ENCODE measurements at regions not wholly inside any gene's neighbourhood (a gene's known extent, or its start where the extent isn't known, plus 50 kb on each side); places are given as distances from the start of the nearest gene placed in this dataset.

DNA sequence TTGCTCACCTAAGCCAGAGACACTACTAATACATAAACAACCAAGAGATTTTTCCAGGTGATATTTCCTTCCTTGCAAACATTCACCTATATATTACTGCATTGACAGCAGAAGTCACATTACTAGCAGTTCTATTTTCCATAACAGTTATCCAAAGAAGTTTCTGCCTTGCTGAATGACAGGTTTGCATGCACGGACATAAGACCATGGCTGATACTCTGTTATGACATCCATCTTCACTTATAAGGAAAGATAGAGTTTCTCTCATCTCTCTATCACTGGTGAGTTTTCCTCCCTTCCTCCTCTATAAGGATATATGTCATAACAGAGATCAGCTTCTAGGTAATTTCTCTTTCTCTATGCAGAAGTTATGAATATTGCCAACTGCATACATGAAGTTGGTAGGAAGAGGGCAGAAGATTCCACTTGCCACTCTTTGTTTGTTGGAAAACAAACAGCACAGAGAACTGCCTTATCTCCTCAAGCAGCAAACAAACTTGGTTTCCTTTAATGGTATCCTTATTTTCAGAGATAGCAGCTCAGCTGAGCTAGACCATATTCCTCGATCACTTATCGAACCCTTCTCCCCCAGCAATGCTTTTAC, 557.0 kb downstream of the VRK1 start:
- no peak for DNase-seq (ENCODE audit: low read depth)
- TF ChIP-seq, protein P1, sequence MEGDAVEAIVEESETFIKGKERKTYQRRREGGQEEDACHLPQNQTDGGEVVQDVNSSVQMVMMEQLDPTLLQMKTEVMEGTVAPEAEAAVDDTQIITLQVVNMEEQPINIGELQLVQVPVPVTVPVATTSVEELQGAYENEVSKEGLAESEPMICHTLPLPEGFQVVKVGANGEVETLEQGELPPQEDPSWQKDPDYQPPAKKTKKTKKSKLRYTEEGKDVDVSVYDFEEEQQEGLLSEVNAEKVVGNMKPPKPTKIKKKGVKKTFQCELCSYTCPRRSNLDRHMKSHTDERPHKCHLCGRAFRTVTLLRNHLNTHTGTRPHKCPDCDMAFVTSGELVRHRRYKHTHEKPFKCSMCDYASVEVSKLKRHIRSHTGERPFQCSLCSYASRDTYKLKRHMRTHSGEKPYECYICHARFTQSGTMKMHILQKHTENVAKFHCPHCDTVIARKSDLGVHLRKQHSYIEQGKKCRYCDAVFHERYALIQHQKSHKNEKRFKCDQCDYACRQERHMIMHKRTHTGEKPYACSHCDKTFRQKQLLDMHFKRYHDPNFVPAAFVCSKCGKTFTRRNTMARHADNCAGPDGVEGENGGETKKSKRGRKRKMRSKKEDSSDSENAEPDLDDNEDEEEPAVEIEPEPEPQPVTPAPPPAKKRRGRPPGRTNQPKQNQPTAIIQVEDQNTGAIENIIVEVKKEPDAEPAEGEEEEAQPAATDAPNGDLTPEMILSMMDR (conservative IDR thresholded peaks at IDR 0.05; ENCODE audit: control insufficient read depth, insufficient read depth, low read depth, low read length) = no peak
- no peak overlapping the region for H3K4me3 ChIP-seq (ENCODE audit: control insufficient read depth, low read depth, low read length)

DNA sequence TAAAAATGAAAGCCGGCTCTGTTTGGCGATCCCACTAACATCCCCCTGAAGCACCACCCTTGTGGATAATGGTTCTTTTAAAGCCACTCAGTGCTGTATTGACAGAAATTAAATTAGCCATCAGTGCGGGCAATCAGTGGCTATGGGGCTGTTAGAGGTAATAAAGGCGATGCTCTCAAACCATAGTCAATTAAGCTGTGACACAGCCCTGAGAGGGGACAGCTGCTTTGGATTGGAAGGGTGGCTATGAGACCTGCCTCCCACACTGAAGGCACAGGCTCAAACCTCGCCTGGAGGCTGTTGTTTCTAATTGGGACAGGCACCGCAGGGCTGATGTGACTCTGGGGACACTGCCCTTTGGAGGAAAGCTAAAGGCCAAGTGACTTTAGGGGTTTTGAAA, 562.2 kb downstream of the VRK1 start:
- TF ChIP-seq, protein P1 (conservative IDR thresholded peaks at IDR 0.05; ENCODE audit: control insufficient read depth, insufficient read depth, low read depth, low read length) = no peak
- DNase-seq (ENCODE audit: low read depth) = no peak

DNA sequence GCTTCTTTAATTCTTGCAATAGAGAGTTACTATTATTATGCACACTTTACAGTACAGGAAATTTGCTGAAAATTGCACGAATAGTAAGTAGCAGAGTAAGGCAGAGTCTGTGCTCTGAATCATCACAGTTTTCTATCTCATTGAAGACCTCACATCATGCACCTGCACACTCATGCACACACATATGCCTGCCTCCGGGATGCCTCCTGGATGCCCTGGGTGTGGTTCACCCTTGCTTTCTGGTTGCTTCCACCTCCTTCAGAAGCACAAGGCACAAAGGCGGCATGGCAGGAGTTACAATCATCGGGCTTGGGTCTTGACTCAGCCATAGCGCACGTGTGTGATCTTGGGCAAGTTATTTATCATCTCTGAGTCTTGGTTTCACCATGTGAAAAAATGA, 564.0 kb downstream of the VRK1 start:
- H3K4me3 ChIP-seq (ENCODE audit: control insufficient read depth, low read depth, low read length) = no peak overlapping the region
- TF ChIP-seq, protein P1 (conservative IDR thresholded peaks at IDR 0.05; ENCODE audit: control insufficient read depth, insufficient read depth, low read depth, low read length) = no peak
- no peak for DNase-seq (ENCODE audit: low read depth)

More for the DNA sequence above, 562.2 kb downstream of the VRK1 start:
- no peak overlapping the region for H3K4me3 ChIP-seq (ENCODE audit: control insufficient read depth, low read depth, low read length)

DNA sequence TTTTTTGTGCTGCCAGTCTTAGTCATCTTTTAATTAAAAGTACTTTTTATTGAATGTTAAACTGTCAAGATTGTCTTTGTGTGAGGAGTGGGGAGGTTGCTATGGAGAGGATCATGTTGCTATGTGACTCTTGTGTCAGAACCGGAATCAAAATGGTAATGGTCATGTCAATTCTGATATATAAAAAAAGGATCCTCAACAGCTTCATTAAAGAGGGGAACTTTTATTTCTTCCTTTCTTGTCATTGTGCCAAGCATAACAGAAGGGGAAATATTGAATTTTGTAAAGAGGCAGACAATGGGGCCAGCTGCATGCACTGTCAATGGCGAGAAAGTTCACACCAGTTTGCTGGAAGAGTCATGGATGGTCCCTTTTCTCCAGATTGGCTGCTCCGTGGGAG, 564.8 kb downstream of the VRK1 start:
- no peak for DNase-seq (ENCODE audit: low read depth)
- no peak overlapping the region for H3K4me3 ChIP-seq (ENCODE audit: control insufficient read depth, low read depth, low read length)
- TF ChIP-seq, protein P1 (conservative IDR thresholded peaks at IDR 0.05; ENCODE audit: control insufficient read depth, insufficient read depth, low read depth, low read length) = no peak

DNA sequence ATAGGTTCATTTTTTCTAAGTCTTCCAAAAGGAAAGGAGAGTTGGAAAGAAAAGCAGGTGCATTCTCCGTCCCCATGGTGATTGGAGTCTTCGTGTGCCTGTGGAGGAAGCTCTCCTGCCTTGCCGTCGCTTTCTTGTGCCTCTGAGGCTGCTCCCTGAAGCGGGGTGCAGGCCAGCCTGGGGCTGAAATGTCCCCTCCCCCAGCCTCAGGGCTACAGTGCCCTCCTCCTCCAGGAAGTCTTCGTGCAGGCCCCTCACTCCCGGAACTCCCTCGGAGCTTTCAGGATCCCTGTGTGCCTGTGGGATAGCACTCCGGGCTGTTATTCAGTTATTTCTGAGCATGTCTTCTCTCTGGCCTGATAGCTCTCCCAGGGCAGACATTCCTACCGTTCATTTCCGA, 569.2 kb downstream of the VRK1 start:
- TF ChIP-seq, protein P1 (conservative IDR thresholded peaks at IDR 0.05; ENCODE audit: control insufficient read depth, insufficient read depth, low read depth, low read length) = no peak
- H3K4me3 ChIP-seq (ENCODE audit: control insufficient read depth, low read depth, low read length) = no peak overlapping the region
- no peak for DNase-seq (ENCODE audit: low read depth)

DNA sequence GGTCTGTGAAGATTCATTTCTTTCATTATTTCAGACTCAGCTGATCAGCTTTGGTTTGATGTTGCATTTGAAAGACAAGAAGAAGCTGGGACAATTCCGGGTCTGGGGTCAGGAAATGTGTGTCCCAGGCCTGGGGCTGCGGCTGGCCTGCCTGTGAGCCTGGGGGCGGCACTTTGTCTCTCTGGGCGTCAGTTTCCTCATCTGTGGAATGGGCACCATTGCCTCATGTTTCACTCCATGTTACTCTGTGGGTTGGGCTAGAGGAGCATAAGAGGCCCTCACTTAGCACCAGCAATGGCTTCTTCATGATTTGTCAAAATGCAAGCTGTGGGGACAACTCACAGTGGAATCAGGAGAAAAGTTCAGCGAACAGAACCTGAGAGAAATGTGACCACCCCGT, 570.1 kb downstream of the VRK1 start:
- DNase-seq (ENCODE audit: low read depth) = no peak
- TF ChIP-seq, protein P1 (conservative IDR thresholded peaks at IDR 0.05; ENCODE audit: control insufficient read depth, insufficient read depth, low read depth, low read length) = no peak
- H3K4me3 ChIP-seq (ENCODE audit: control insufficient read depth, low read depth, low read length) = no peak overlapping the region

DNA sequence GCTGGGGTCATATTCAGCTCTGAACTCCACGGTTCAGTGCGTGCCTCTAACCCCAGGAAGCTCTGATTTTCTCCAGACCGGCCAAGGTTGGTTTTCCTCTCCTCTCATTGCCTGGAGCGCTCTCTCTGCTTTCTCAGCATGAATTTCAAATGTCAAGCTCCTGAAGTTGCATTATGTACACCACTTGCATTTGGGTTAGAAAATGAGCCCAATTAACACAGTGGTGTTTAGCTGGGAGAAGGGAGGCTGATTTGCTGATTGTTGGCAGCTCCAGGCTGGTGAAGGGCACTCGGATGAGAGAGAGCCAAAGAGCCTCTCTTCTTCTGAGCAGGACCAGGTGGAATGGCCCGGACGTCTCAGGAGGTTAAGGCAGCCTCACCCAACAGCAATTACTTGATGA, 570.9 kb downstream of the VRK1 start:
- DNase-seq (ENCODE audit: low read depth) = no peak
- no peak overlapping the region for H3K4me3 ChIP-seq (ENCODE audit: control insufficient read depth, low read depth, low read length)
- TF ChIP-seq, protein P1 (conservative IDR thresholded peaks at IDR 0.05; ENCODE audit: control insufficient read depth, insufficient read depth, low read depth, low read length) = no peak

All from fibroblast of mammary gland (primary cell).